ENCODE measurements at regions not wholly inside any gene's neighbourhood (a gene's known extent, or its start where the extent isn't known, plus 50 kb on each side); places are given as distances from the start of the nearest gene placed in this dataset.

GRCh38 chr20:59405226-59406200, 105.1 kb downstream of the EDN3 start:
- no peaks in the 10 kb centered on the region for H3K36me3 ChIP-seq
- TF ChIP-seq CTCF (IDR thresholded peaks at IDR 0.05) (no peak), EP300 (IDR thresholded peaks at IDR 0.05) (no peak), POLR2A (IDR thresholded peaks at IDR 0.05) (no peak)
- no peak for DNase-seq (ENCODE audit: low spot score in 2 of 2)
- H3K27me3 ChIP-seq = peaks cover 0 to 84% of the 10 kb centered on the region in 2 donors
- H3K4me1 ChIP-seq = peaks cover 0 to 19% (median 11%) of the 10 kb centered on the region in 4 donors
- no peak overlapping the region for H3K27ac ChIP-seq
- no peak overlapping the region for H3K4me3 ChIP-seq
- H3K9me3 ChIP-seq = no peaks in the 10 kb centered on the region
- 49 to 51% methylated on average over 15 of the region's 15 CpGs for WGBS, 2 donors

DNA sequence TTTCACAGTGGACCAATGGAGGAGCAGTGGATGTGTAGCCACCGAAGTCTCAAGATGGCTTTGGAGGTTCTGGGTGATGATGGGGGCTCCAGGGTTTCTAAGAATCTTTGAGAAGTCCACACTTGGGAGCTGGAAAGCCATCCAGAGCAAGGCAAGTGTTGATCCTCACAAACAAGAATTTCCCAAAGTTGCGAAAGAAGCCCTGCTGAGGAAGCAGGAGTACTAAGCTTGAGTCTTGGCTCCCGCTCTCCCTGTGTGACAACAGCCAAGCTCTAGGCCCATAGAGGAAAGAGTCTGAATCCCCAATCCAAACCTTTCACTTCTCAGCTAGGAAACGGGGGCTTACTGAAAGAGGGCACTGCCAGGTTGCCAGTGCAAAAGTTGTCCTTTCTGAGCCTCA, 106.0 kb downstream of the EDN3 start:
- no peak overlapping the region for H3K4me3 ChIP-seq
- H3K4me1 ChIP-seq = peaks cover 0 to 19% (median 11%) of the 10 kb centered on the region in 4 donors
- H3K36me3 ChIP-seq = no peaks in the 10 kb centered on the region
- TF ChIP-seq POLR2A (IDR thresholded peaks at IDR 0.05) (no peak), CTCF (IDR thresholded peaks at IDR 0.05) (no peak), EP300 (IDR thresholded peaks at IDR 0.05) (no peak)
- DNase-seq (ENCODE audit: low spot score in 2 of 2) = no peak
- no peaks in the 10 kb centered on the region for H3K9me3 ChIP-seq
- 85 to 86% methylated on average over 4 of the region's 4 CpGs for WGBS, 2 donors
- H3K27ac ChIP-seq = no peak overlapping the region
- peaks cover 0 to 74% of the 10 kb centered on the region in 2 donors for H3K27me3 ChIP-seq

- Histone ChIP-seq H3K4me3 (no peak overlapping the region), H3K27ac (no peak overlapping the region), H3K9me3 (peaks cover 0 to 3% (median 0%) of the 10 kb centered on the region in 4 donors), H3K4me1 (no peaks in the 10 kb centered on the region), H3K27me3 (peaks cover 0 to 45% of the 10 kb centered on the region in 2 donors), H3K36me3 (no peaks in the 10 kb centered on the region)
- 71 to 77% methylated on average over 16 to 17 of the region's 17 CpGs for WGBS, 2 donors
- no peak for DNase-seq (ENCODE audit: low spot score in 2 of 2)
- TF ChIP-seq EP300 (IDR thresholded peaks at IDR 0.05) (no peak), POLR2A (IDR thresholded peaks at IDR 0.05) (no peak), CTCF (IDR thresholded peaks at IDR 0.05) (no peak)
Observed at GRCh38 chr20:59411170-59411569, 110.8 kb downstream of the EDN3 start.

- no peak for DNase-seq (ENCODE audit: low spot score in 2 of 2)
- no peak overlapping the region for H3K27ac ChIP-seq
- peaks cover 0 to 3% (median 0%) of the 10 kb centered on the region in 4 donors for H3K9me3 ChIP-seq
- TF ChIP-seq EP300 (IDR thresholded peaks at IDR 0.05) = no peak
- TF ChIP-seq CTCF (IDR thresholded peaks at IDR 0.05) = no peak
- TF ChIP-seq POLR2A (IDR thresholded peaks at IDR 0.05) = no peak
- no peaks in the 10 kb centered on the region for H3K36me3 ChIP-seq
- peaks cover 0 to 42% of the 10 kb centered on the region in 2 donors for H3K27me3 ChIP-seq
- no peaks in the 10 kb centered on the region for H3K4me1 ChIP-seq
- 72 to 77% methylated on average over 4 to 7 of the region's 7 CpGs for WGBS, 2 donors
- no peak overlapping the region for H3K4me3 ChIP-seq
Observed at GRCh38 chr20:59411589-59411988, 111.2 kb downstream of the EDN3 start.

DNA sequence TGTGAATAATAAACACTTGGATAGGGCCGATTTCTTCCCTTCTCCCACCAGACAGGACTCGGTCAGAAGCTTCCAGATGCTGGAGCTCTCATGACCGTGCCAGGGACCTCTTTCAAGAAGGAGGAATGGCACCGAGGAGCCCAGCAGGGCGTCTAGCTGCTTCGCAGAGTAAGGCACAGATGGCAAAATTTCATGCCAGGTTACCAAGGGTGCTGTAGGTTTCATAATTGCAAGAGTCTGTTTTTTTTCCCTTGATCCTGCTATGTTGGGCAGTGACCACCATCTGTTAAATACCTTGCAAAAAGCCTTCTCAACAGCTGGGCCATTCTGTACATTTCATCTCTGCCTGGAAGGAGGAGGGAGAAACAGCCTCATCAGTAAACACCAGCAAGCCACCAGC, 111.8 kb downstream of the EDN3 start:
- no peak overlapping the region for H3K4me3 ChIP-seq
- WGBS, 2 donors = 58 to 61% methylated on average over 6 of the region's 6 CpGs
- H3K9me3 ChIP-seq = peaks cover 0 to 3% (median 0%) of the 10 kb centered on the region in 4 donors
- DNase-seq (ENCODE audit: low spot score in 2 of 2) = no peak
- TF ChIP-seq POLR2A (IDR thresholded peaks at IDR 0.05) (no peak), EP300 (IDR thresholded peaks at IDR 0.05) (no peak), CTCF (IDR thresholded peaks at IDR 0.05) (no peak)
- H3K27me3 ChIP-seq = peaks cover 0 to 36% of the 10 kb centered on the region in 2 donors
- no peaks in the 10 kb centered on the region for H3K36me3 ChIP-seq
- no peaks in the 10 kb centered on the region for H3K4me1 ChIP-seq
- no peak overlapping the region for H3K27ac ChIP-seq

All from tibial nerve (tissue), 4 donors.